OCI-LY3 (cell line): ENCODE measurements at regions not wholly inside any gene's neighbourhood (a gene's known extent, or its start where the extent isn't known, plus 50 kb on each side); places are given as distances from the start of the nearest gene placed in this dataset.

Experiments used
- CTCF ChIP-seq: fragments of 200-600, 300-600 bp; sonication (generic); IDR thresholded peaks from 2 replicates; pipeline ENCODE4 v1.5.1; 2014; ENCODE audit warnings: antibody characterized with exemption, low read length, low read depth
- EZH2phosphoT487 ChIP-seq: fragments of 200-600 bp; shearing (Covaris generic); IDR thresholded peaks from 2 replicates; pipeline ENCODE4 v1.6.1; 2018; ENCODE audit warnings: antibody characterized with exemption, mixed run types, low read depth

DNA sequence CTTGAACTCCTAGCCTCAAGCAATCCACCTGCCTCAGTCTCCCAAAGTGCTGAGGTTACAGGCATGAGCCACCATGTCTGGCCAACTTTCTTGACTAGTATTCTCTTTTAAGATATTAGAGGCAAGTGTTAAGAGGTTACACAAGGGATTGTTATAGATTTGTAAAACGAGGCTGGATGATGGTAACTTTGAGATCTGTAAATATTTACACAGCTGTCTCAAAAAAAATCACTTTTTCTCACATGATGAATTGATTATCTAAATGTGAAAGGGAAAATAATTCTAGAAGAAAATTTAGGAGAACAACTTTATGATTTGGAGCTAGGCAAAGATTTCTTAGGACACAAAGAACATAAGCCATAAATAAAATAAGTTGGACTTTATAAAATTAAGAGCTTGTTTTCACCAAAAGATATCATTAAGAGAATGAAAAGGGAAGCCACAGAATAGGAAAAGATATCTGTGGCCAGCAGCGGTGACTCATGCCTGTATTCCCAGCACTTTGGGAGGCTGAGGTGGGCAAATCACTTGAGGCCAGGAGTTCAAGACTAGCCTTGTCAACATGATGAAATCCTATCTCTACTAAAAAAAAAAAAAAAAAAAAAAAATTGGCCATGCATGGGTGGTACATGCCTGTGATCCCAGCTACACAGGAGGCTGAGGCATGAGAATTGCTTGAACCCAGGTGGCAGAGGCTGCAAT, 77.4 kb downstream of the BBS10 start:
- TF ChIP-seq CTCF, result no peak
- TF ChIP-seq EZH2phosphoT487, result no peak
